Neural progenitor cell (in vitro differentiated cells): ENCODE measurements at regions not wholly inside any gene's neighbourhood (a gene's known extent, or its start where the extent isn't known, plus 50 kb on each side); places are given as distances from the start of the nearest gene placed in this dataset.

ENCODE experiments used
- DNase-seq: peaks from one replicate; pipeline ENCODE4 v3.0.0-alpha.2; 2016; ENCODE audit warnings: low spot score
- H2AFZ ChIP-seq: fragments of 200-600 bp; sonication (generic); replicated peaks from 2 replicates; pipeline ENCODE4 v1.6.1; 2016; ENCODE audit warnings: antibody characterized with exemption
- H3F3A ChIP-seq: fragments of 200-600 bp; sonication (generic); 2 replicates; pipeline ENCODE4 v1.6.1; 2016; ENCODE audit warnings: antibody characterized with exemption, low read depth
- H3K27ac ChIP-seq: fragments of 200-600 bp; sonication (generic); 2 replicates; pipeline ENCODE4 v1.5.1; 2016; ENCODE audit warnings: mild to moderate bottlenecking
- H3K27me3 ChIP-seq: fragments of 200-600 bp; sonication (generic); 2 replicates; pipeline ENCODE4 v1.6.1; 2016; ENCODE audit warnings: mild to moderate bottlenecking, moderate library complexity
- H3K36me3 ChIP-seq: fragments of 200-600 bp; sonication (generic); 2 replicates; pipeline ENCODE4 v1.5.1; 2016
- H3K4me1 ChIP-seq: fragments of 200-600 bp; sonication (generic); 2 replicates; pipeline ENCODE4 v1.6.1; 2016; ENCODE audit warnings: mixed run types
- H3K4me2 ChIP-seq: fragments of 200-600 bp; sonication (generic); 2 replicates; pipeline ENCODE4 v1.6.1; 2016
- H3K4me3 ChIP-seq: fragments of 200-600 bp; sonication (generic); 2 replicates; pipeline ENCODE4 v1.5.1; 2016
- H3K79me2 ChIP-seq: fragments of 200-600 bp; sonication (generic); 2 replicates; pipeline ENCODE4 v1.6.1; 2016; ENCODE audit warnings: low read depth
- H3K9ac ChIP-seq: fragments of 200-600 bp; sonication (generic); 2 replicates; pipeline ENCODE4 v1.6.1; 2016
- H3K9me3 ChIP-seq: fragments of 200-600 bp; sonication (generic); 2 replicates; pipeline ENCODE4 v1.5.1; 2016; ENCODE audit warnings: low read depth
- H4K20me1 ChIP-seq: fragments of 200-600 bp; sonication (generic); 2 replicates; pipeline ENCODE4 v1.6.1; 2016; ENCODE audit warnings: low read depth
- H3K27ac Mint-ChIP-seq: 3 replicates; pipeline ENCODE4 v1.8.0; 2021; ENCODE audit warnings: mixed read lengths
- H3K27me3 Mint-ChIP-seq: 2 replicates; pipeline ENCODE4 v1.8.0; 2022; ENCODE audit warnings: low read depth, mild to moderate bottlenecking, inconsistent platforms, moderate library complexity, mixed read lengths; ENCODE audit not compliant: insufficient read depth
- H3K36me3 Mint-ChIP-seq: 3 replicates; pipeline ENCODE4 v1.8.0; 2021; ENCODE audit warnings: mixed read lengths
- H3K4me1 Mint-ChIP-seq: 3 replicates; pipeline ENCODE4 v1.8.0; 2021; ENCODE audit warnings: mixed read lengths
- H3K4me3 Mint-ChIP-seq: 3 replicates; pipeline ENCODE4 v1.8.0; 2021; ENCODE audit warnings: mild to moderate bottlenecking, moderate library complexity, mixed read lengths
- H3K9me3 Mint-ChIP-seq: 3 replicates; pipeline ENCODE4 v1.8.0; 2020; ENCODE audit warnings: mixed read lengths
- EZH2 ChIP-seq: fragments of 200-600 bp; sonication (generic); IDR thresholded peaks from 2 replicates; pipeline ENCODE4 v1.6.1; 2017; ENCODE audit warnings: antibody characterized with exemption, mild to moderate bottlenecking, moderate library complexity
- EZH2phosphoT487 ChIP-seq: fragments of 200-600 bp; sonication (generic); IDR thresholded peaks from 2 replicates; pipeline ENCODE4 v1.6.1; 2017; ENCODE audit warnings: antibody characterized with exemption
- TF ChIP-seq, protein P1 (sequence below): fragments of 200-600 bp; sonication (generic); IDR thresholded peaks from 2 replicates; pipeline ENCODE4 v1.5.1; 2017; ENCODE audit warnings: antibody characterized with exemption, mild to moderate bottlenecking

DNA sequence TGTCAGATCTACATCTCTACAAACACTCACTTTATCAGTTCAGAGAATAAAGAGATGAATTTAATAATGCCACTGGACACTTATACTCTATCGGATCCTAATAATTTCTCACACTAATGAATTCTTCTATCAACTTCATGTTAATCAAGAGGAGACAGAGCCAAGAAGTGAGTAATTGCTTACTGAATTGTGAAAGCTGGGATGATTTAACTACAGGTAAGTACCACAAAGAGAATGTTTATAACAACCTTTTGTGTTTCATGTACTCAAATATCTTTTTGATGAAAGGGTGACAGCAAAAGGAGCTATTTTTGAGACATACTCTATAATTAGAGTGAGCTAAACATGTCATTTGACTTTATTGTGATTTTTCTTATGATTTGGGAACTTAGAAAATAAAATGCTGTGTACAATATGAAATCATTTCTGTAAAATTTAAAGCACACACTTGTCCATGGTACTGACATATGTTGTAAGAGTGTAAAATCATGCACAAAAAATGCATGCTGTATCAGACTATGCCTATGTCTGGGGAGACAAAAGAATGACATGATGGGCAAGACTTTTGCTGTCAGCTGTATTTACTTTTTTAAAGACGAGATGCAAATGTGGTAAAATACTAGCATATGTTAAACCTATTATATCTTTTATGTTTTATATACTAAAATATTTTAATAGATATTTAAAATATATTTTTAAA is 361.2 kb downstream of the CCER1 start:
- no peaks in the 10 kb centered on the region for H3K9me3 ChIP-seq
- Mint-ChIP-seq H3K4me1 (no peaks in the 10 kb centered on the region), H3K9me3 (no peaks in the 10 kb centered on the region), H3K36me3 (no peaks in the 10 kb centered on the region), H3K27ac (no peak overlapping the region), H3K27me3 (no peaks in the 10 kb centered on the region), H3K4me3 (no peak overlapping the region)
- no peaks in the 10 kb centered on the region for H3F3A ChIP-seq
- no peaks in the 10 kb centered on the region for H4K20me1 ChIP-seq
- no peak for DNase-seq
- no peak overlapping the region for H3K27ac ChIP-seq
- no peaks in the 10 kb centered on the region for H3K79me2 ChIP-seq
- H3K4me1 ChIP-seq = no peaks in the 10 kb centered on the region
- no peak overlapping the region for H3K4me3 ChIP-seq
- H3K4me2 ChIP-seq = no peak overlapping the region
- no peak for TF ChIP-seq EZH2
- H3K27me3 ChIP-seq = no peaks in the 10 kb centered on the region
- H3K9ac ChIP-seq = no peak overlapping the region
- H3K36me3 ChIP-seq = no peaks in the 10 kb centered on the region
- H2AFZ ChIP-seq = no peak overlapping the region

GRCh38 chr12:90589956-90590355 is 365.0 kb downstream of the CCER1 start:
- Histone ChIP-seq H4K20me1 (no peaks in the 10 kb centered on the region), H3K27me3 (no peaks in the 10 kb centered on the region), H3K4me2 (no peak overlapping the region), H3K4me3 (no peak overlapping the region), H3K9me3 (no peaks in the 10 kb centered on the region), H3K27ac (no peak overlapping the region), H3K4me1 (no peaks in the 10 kb centered on the region), H3K9ac (no peak overlapping the region), H3K79me2 (no peaks in the 10 kb centered on the region), H3K36me3 (no peaks in the 10 kb centered on the region), H3F3A (no peaks in the 10 kb centered on the region), H2AFZ (no peak overlapping the region)
- Mint-ChIP-seq H3K36me3 (no peaks in the 10 kb centered on the region), H3K27ac (no peak overlapping the region), H3K27me3 (no peaks in the 10 kb centered on the region), H3K4me3 (no peak overlapping the region), H3K9me3 (no peaks in the 10 kb centered on the region), H3K4me1 (no peaks in the 10 kb centered on the region)
- no peak for TF ChIP-seq EZH2
- DNase-seq = no peak

GRCh38 chr12:90585640-90586304 is 369.2 kb downstream of the CCER1 start:
- Mint-ChIP-seq H3K27me3 (no peaks in the 10 kb centered on the region), H3K9me3 (no peaks in the 10 kb centered on the region), H3K4me1 (no peaks in the 10 kb centered on the region), H3K36me3 (no peaks in the 10 kb centered on the region), H3K4me3 (no peak overlapping the region), H3K27ac (no peak overlapping the region)
- Histone ChIP-seq H4K20me1 (no peaks in the 10 kb centered on the region), H3K4me3 (no peak overlapping the region), H3K4me1 (no peaks in the 10 kb centered on the region), H3K79me2 (no peaks in the 10 kb centered on the region), H2AFZ (no peak overlapping the region), H3K4me2 (no peak overlapping the region), H3K27me3 (no peaks in the 10 kb centered on the region), H3F3A (no peaks in the 10 kb centered on the region), H3K27ac (no peak overlapping the region), H3K36me3 (no peaks in the 10 kb centered on the region), H3K9me3 (no peaks in the 10 kb centered on the region), H3K9ac (no peak overlapping the region)
- TF ChIP-seq, protein P1, sequence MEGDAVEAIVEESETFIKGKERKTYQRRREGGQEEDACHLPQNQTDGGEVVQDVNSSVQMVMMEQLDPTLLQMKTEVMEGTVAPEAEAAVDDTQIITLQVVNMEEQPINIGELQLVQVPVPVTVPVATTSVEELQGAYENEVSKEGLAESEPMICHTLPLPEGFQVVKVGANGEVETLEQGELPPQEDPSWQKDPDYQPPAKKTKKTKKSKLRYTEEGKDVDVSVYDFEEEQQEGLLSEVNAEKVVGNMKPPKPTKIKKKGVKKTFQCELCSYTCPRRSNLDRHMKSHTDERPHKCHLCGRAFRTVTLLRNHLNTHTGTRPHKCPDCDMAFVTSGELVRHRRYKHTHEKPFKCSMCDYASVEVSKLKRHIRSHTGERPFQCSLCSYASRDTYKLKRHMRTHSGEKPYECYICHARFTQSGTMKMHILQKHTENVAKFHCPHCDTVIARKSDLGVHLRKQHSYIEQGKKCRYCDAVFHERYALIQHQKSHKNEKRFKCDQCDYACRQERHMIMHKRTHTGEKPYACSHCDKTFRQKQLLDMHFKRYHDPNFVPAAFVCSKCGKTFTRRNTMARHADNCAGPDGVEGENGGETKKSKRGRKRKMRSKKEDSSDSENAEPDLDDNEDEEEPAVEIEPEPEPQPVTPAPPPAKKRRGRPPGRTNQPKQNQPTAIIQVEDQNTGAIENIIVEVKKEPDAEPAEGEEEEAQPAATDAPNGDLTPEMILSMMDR = no peak
- TF ChIP-seq EZH2phosphoT487 (no peak), EZH2 (no peak)
- no peak for DNase-seq

DNA sequence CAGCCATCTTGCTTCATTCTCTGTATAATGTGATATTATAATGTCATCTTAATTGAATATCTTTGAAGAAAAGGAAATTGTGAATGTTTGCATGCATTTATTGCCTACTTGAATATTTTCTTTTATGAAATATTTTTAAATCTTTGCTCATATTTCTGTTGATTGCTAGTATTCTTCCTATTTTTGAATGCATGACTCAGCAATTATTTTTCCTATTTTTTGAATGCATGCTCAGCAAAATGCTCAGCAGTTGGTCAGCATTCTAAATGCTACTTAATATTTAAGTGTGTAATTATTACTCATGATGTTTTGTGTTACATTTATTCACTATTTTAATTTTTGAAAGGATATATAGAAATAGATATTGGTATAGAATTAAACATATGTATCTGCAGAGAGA is 378.3 kb downstream of the CCER1 start:
- Mint-ChIP-seq H3K4me1 (no peaks in the 10 kb centered on the region), H3K4me3 (no peak overlapping the region), H3K27ac (no peak overlapping the region), H3K36me3 (no peaks in the 10 kb centered on the region), H3K9me3 (peaks cover 8% of the 10 kb centered on the region), H3K27me3 (no peaks in the 10 kb centered on the region)
- H4K20me1 ChIP-seq = no peaks in the 10 kb centered on the region
- H3K27ac ChIP-seq = no peak overlapping the region
- H3K9ac ChIP-seq = no peak overlapping the region
- H3K36me3 ChIP-seq = no peaks in the 10 kb centered on the region
- H3K79me2 ChIP-seq = no peaks in the 10 kb centered on the region
- no peak for TF ChIP-seq EZH2phosphoT487
- H3K27me3 ChIP-seq = no peaks in the 10 kb centered on the region
- no peaks in the 10 kb centered on the region for H3F3A ChIP-seq
- no peak overlapping the region for H3K4me2 ChIP-seq
- H2AFZ ChIP-seq = no peak overlapping the region
- H3K9me3 ChIP-seq = no peaks in the 10 kb centered on the region
- DNase-seq = no peak
- H3K4me1 ChIP-seq = no peaks in the 10 kb centered on the region
- H3K4me3 ChIP-seq = no peak overlapping the region
